Activated CD8-positive, alpha-beta T cell treated with anti-CD3 and anti-CD28 coated beads, Interleukin-2, amount 10 ng/mL, durations not matched to agents 7 days and 5 days (primary cell): ENCODE measurements at regions not wholly inside any gene's neighbourhood (a gene's known extent, or its start where the extent isn't known, plus 50 kb on each side); places are given as distances from the start of the nearest gene placed in this dataset.
A peak's percentile ranks its signal among the peaks of the same experiment; 100 is the strongest.

Experiments
- ATAC-seq: fragments of 150-1000 bp; cut with Tn5 transposase; one replicate; pipeline ENCODE4 v1.10.0; 2021; ENCODE audit warnings: moderate library complexity
- CTCF ChIA-PET: fragments of 350-600 bp; sonication (Branson Sonifier 250); formaldehyde crosslinking; loops from one replicate; lab custom pipeline; 2021; ENCODE audit warnings: antibody characterized with exemption; lab: Charles Lee
- POLR2A ChIA-PET: fragments of 350-600 bp; sonication (Branson Sonifier 250); formaldehyde crosslinking; loops from one replicate; lab custom pipeline; 2021; ENCODE audit warnings: antibody characterized with exemption; lab: Charles Lee
- DNase-seq: peaks from one replicate; pipeline ENCODE4 v3.0.0-alpha.2; 2020
- H3K27ac Mint-ChIP-seq: one replicate; pipeline ENCODE4 v1.8.0; 2021; ENCODE audit warnings: mild to moderate bottlenecking, mixed read lengths
- H3K27me3 Mint-ChIP-seq: one replicate; pipeline ENCODE4 v1.8.0; 2021; ENCODE audit warnings: low read depth, mixed read lengths
- H3K36me3 Mint-ChIP-seq: one replicate; pipeline ENCODE4 v1.8.0; 2021; ENCODE audit warnings: low read depth, mixed read lengths
- H3K4me1 Mint-ChIP-seq: one replicate; pipeline ENCODE4 v1.8.0; 2021; ENCODE audit warnings: low read depth, mixed read lengths
- H3K4me3 Mint-ChIP-seq: one replicate; pipeline ENCODE4 v1.8.0; 2021; ENCODE audit warnings: mild to moderate bottlenecking, mixed read lengths
- H3K9me3 Mint-ChIP-seq: one replicate; pipeline ENCODE4 v1.8.0; 2022; ENCODE audit warnings: mixed read lengths; ENCODE audit not compliant: insufficient read depth

- DNase-seq (no peak), ATAC-seq (no peak)
- POLR2A ChIA-PET = no interaction called here
- no peaks in the 10 kb centered on the region for H3K27me3 Mint-ChIP-seq
- H3K27ac Mint-ChIP-seq = no peak overlapping the region
- CTCF ChIA-PET = no interaction called here
- no peaks in the 10 kb centered on the region for H3K9me3 Mint-ChIP-seq
- no peak overlapping the region for H3K4me3 Mint-ChIP-seq
- H3K4me1 Mint-ChIP-seq = no peaks in the 10 kb centered on the region
- H3K36me3 Mint-ChIP-seq = no peaks in the 10 kb centered on the region
Measured at GRCh38 chr3:176816937-176817336, 380.3 kb downstream of the TBL1XR1 start.

DNA sequence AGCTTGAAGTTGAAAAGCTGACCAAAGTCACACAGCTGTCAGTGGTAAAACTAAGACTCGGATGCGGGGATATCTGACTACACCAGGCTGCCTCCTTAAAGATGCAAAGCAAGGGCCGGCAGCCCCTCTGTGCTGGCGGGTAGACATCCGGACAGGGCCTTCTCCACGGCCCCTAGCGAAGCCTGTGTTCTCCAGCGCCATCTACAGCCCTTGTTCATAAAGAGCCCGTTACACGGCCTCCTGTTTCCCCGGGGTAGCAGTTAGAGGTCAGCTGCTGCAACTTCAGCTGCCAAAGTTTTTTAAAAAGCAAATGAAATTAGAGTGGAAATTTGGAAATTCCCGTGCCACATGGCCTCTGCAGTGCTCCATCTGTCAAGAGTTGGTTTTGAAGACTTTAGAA lies 383.0 kb downstream of the TBL1XR1 start:
- no peaks in the 10 kb centered on the region for H3K27me3 Mint-ChIP-seq
- H3K36me3 Mint-ChIP-seq = no peaks in the 10 kb centered on the region
- ChIA-PET CTCF (interaction anchor here (0.6 kb wide), 1 partner anchor 73 kb away, joined by 3 read pairs; no protein-coding TSS in a partner anchor), POLR2A (no interaction called here)
- H3K4me1 Mint-ChIP-seq = no peaks in the 10 kb centered on the region
- ATAC-seq (peak; percentile 47), DNase-seq (peak; percentile 39)
- no peak overlapping the region for H3K27ac Mint-ChIP-seq
- H3K4me3 Mint-ChIP-seq = no peak overlapping the region
- no peaks in the 10 kb centered on the region for H3K9me3 Mint-ChIP-seq

GRCh38 chr3:176807938-176808337 lies 389.3 kb downstream of the TBL1XR1 start:
- CTCF ChIA-PET = no interaction called here
- no peaks in the 10 kb centered on the region for H3K9me3 Mint-ChIP-seq
- no peaks in the 10 kb centered on the region for H3K4me1 Mint-ChIP-seq
- H3K36me3 Mint-ChIP-seq = no peaks in the 10 kb centered on the region
- H3K27me3 Mint-ChIP-seq = no peaks in the 10 kb centered on the region
- H3K27ac Mint-ChIP-seq = no peak overlapping the region
- POLR2A ChIA-PET = no interaction called here
- DNase-seq (no peak), ATAC-seq (no peak)
- no peak overlapping the region for H3K4me3 Mint-ChIP-seq

DNA sequence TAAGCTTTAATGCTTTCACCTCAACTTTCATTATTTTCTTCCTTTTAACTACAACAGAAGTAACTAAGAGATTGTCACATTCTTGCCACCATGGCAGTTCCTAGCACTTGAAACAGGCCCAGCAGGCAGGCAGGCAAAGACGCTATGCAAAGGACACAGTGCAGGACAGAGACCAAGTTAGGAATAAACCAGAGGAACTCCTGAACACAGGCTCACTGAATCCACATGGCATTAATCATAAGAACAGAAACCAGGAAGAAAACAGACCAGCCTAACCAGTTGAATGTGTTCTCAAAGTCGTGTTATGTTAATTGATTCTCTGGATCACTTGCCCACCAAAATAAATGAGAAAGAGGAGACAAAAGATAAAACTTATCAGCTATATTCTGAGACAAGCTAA lies 397.6 kb downstream of the TBL1XR1 start:
- POLR2A ChIA-PET = no interaction called here
- ATAC-seq = no peak

DNA sequence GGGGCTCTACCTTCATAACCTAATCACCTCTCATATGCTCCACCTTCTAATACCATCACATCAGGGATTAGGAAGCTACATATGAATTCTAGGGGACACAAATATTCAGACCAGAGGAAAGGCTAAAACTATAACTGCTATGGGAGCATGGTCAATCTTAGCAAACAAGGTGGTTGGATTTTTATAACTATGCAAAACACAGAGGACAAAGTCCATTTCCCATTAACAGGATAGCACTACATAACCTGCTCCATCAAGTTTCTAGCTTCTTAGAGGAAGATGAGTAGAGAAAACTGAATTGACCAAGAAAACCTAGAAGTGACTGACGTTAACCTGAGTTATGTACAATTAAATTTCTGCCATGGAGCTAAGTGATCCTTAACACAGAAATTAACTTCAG lies 398.6 kb downstream of the TBL1XR1 start:
- Mint-ChIP-seq H3K27me3 (peaks cover 5% of the 10 kb centered on the region), H3K27ac (no peak overlapping the region), H3K4me1 (no peaks in the 10 kb centered on the region), H3K4me3 (no peak overlapping the region), H3K9me3 (no peaks in the 10 kb centered on the region), H3K36me3 (no peaks in the 10 kb centered on the region)
- POLR2A ChIA-PET = no interaction called here
- no peak for ATAC-seq
- no peak for DNase-seq
- CTCF ChIA-PET = no interaction called here

More for the DNA sequence above, 397.6 kb downstream of the TBL1XR1 start:
- peaks cover 5% of the 10 kb centered on the region for H3K27me3 Mint-ChIP-seq
- CTCF ChIA-PET = no interaction called here
- no peaks in the 10 kb centered on the region for H3K4me1 Mint-ChIP-seq
- H3K9me3 Mint-ChIP-seq = no peaks in the 10 kb centered on the region
- H3K36me3 Mint-ChIP-seq = no peaks in the 10 kb centered on the region
- H3K27ac Mint-ChIP-seq = no peak overlapping the region
- no peak for DNase-seq
- no peak overlapping the region for H3K4me3 Mint-ChIP-seq

GRCh38 chr3:176796371-176796770 lies 400.9 kb downstream of the TBL1XR1 start:
- Mint-ChIP-seq H3K27ac (no peak overlapping the region), H3K27me3 (peaks cover 5% of the 10 kb centered on the region), H3K4me3 (no peak overlapping the region), H3K9me3 (no peaks in the 10 kb centered on the region), H3K4me1 (no peaks in the 10 kb centered on the region), H3K36me3 (no peaks in the 10 kb centered on the region)
- no peak for ATAC-seq
- no peak for DNase-seq
- POLR2A ChIA-PET = no interaction called here
- CTCF ChIA-PET = no interaction called here

DNA sequence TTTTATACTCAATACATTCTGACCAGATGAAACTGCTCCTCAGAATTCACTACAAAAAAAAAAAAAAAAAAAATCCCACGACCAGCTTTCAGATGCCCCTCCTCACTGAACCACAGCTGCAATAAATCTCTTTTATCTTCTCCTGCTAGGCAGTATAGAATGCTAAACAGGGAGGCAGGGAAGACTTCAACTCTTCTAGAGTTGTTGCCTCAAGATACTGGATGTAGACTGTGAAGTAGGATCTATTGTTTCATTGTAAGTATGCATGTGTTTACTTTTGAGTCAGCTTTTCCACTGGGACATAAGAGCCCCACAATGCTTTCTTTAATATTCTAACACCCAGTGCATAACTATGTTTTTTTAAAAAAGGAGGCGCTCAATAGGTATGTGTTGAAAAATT lies 401.4 kb downstream of the TBL1XR1 start:
- ATAC-seq = no peak
- CTCF ChIA-PET = no interaction called here
- H3K27ac Mint-ChIP-seq = no peak overlapping the region
- H3K27me3 Mint-ChIP-seq = peaks cover 3% of the 10 kb centered on the region
- DNase-seq = no peak
- no peak overlapping the region for H3K4me3 Mint-ChIP-seq
- H3K4me1 Mint-ChIP-seq = no peaks in the 10 kb centered on the region
- no peaks in the 10 kb centered on the region for H3K36me3 Mint-ChIP-seq
- POLR2A ChIA-PET = no interaction called here
- no peaks in the 10 kb centered on the region for H3K9me3 Mint-ChIP-seq

- ChIA-PET CTCF (no interaction called here), POLR2A (no interaction called here)
- Mint-ChIP-seq H3K4me3 (no peak overlapping the region), H3K4me1 (no peaks in the 10 kb centered on the region), H3K27ac (no peak overlapping the region), H3K36me3 (no peaks in the 10 kb centered on the region), H3K9me3 (no peaks in the 10 kb centered on the region), H3K27me3 (peaks cover 2% of the 10 kb centered on the region)
- no peak for DNase-seq
- no peak for ATAC-seq
Measured at GRCh38 chr3:176794406-176794805, 402.9 kb downstream of the TBL1XR1 start.

GRCh38 chr3:176789947-176790346 lies 407.3 kb downstream of the TBL1XR1 start:
- ChIA-PET POLR2A (no interaction called here), CTCF (no interaction called here)
- Mint-ChIP-seq H3K4me1 (no peaks in the 10 kb centered on the region), H3K9me3 (no peaks in the 10 kb centered on the region), H3K27ac (no peak overlapping the region), H3K4me3 (no peak overlapping the region), H3K36me3 (no peaks in the 10 kb centered on the region), H3K27me3 (no peaks in the 10 kb centered on the region)
- ATAC-seq (no peak), DNase-seq (no peak)

DNA sequence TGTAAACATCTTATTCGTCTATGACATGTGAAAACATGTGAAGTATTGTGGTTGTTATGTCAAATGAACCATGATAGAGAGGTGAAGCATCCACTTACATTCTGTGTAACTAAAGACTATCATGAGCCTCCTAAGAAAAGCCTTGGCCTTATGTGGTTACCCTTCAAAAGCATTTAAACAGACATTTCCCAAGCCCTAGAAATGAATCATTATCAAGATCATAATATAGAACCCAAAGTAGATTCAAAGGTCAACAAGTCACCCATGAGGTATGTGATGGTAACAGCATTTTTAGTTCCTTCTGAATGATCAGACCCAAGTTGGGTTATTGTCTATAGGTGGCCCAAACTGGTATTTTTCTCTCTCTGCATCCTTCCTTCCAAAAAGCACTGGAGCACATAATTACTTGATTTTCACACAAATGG lies 408.0 kb downstream of the TBL1XR1 start:
- POLR2A ChIA-PET = no interaction called here
- CTCF ChIA-PET = no interaction called here
- DNase-seq (no peak), ATAC-seq (no peak)
- Mint-ChIP-seq H3K36me3 (no peaks in the 10 kb centered on the region), H3K4me1 (no peaks in the 10 kb centered on the region), H3K27me3 (no peaks in the 10 kb centered on the region), H3K27ac (no peak overlapping the region), H3K9me3 (no peaks in the 10 kb centered on the region), H3K4me3 (no peak overlapping the region)

DNA sequence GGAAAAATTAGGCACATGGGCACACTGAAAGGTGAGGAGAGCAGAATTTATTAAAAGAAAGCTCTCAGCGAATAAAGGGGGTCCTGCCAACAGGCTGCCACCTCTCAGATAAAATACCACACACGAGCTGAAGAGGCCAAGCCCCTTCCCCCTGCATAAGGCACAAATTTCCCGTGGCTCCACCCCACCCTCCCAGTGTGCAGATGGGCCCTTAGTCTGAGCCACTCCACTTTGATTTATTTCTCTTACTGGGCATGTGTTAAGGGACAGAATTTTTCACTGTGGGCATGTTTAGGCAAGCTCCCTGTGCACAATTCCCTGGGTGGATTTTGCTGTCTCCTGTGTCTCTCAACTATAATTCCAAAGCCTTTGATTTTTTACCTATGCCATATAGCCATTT lies 409.8 kb downstream of the TBL1XR1 start:
- CTCF ChIA-PET = no interaction called here
- DNase-seq (no peak), ATAC-seq (no peak)
- no peaks in the 10 kb centered on the region for H3K4me1 Mint-ChIP-seq
- no peak overlapping the region for H3K4me3 Mint-ChIP-seq
- POLR2A ChIA-PET = no interaction called here
- no peaks in the 10 kb centered on the region for H3K9me3 Mint-ChIP-seq
- H3K36me3 Mint-ChIP-seq = no peaks in the 10 kb centered on the region
- no peaks in the 10 kb centered on the region for H3K27me3 Mint-ChIP-seq
- no peak overlapping the region for H3K27ac Mint-ChIP-seq

DNA sequence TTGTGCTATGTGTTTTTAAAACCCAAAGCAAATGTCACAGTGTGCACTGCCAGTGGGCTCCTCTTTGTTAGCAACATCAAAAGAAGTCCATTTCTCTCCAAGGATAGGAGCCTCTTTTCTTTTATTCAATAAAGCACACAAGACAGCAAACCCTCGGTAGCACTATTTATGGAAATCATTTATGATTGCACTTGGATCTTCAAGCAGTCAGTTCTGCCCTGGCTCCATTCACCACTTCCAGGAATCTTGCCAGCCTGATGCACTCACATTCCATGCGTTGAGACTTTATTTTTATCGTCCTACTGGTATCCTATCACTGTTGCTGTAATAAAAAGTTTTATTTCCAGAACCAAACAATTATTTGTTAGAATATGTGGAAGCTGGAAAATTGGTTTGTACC lies 412.1 kb downstream of the TBL1XR1 start:
- Mint-ChIP-seq H3K27ac (no peak overlapping the region), H3K4me3 (no peak overlapping the region), H3K9me3 (no peaks in the 10 kb centered on the region), H3K27me3 (no peaks in the 10 kb centered on the region), H3K4me1 (no peaks in the 10 kb centered on the region), H3K36me3 (no peaks in the 10 kb centered on the region)
- POLR2A ChIA-PET = no interaction called here
- no peak for ATAC-seq
- no peak for DNase-seq
- CTCF ChIA-PET = no interaction called here

- no peaks in the 10 kb centered on the region for H3K36me3 Mint-ChIP-seq
- no peak overlapping the region for H3K4me3 Mint-ChIP-seq
- no peak overlapping the region for H3K27ac Mint-ChIP-seq
- DNase-seq = no peak
- no peaks in the 10 kb centered on the region for H3K27me3 Mint-ChIP-seq
- no peak for ATAC-seq
- H3K9me3 Mint-ChIP-seq = no peaks in the 10 kb centered on the region
- ChIA-PET POLR2A (no interaction called here), CTCF (no interaction called here)
- H3K4me1 Mint-ChIP-seq = no peaks in the 10 kb centered on the region
Measured at GRCh38 chr3:176780766-176781165, 416.5 kb downstream of the TBL1XR1 start.
